Fibroblast of lung (primary cell): ENCODE measurements at regions not wholly inside any gene's neighbourhood (a gene's known extent, or its start where the extent isn't known, plus 50 kb on each side); places are given as distances from the start of the nearest gene placed in this dataset.

ENCODE experiments used
- CTCF ChIP-seq, 2 donors: IDR thresholded peaks in 1 of 2; conservative IDR thresholded peaks in 1 of 2; 1 replicate in 1 of 2; 2 replicates in 1 of 2; pipeline ENCODE4 v1.5.1; 2011 to 2012; ENCODE audit warnings: low read length in 2 of 2, control low read depth in 1 of 2, inconsistent platforms in 1 of 2, low read depth in 1 of 2, mild to moderate bottlenecking in 1 of 2
- EZH2 ChIP-seq: IDR thresholded peaks from 2 replicates; pipeline ENCODE4 v1.5.1; 2012; ENCODE audit warnings: low read length, control low read depth, mild to moderate bottlenecking; ENCODE audit errors: missing control alignments

GRCh38 chr3:146781059-146781458, 175.9 kb upstream of the PLSCR5 start:
- no peak for TF ChIP-seq CTCF (conservative IDR thresholded peaks at IDR 0.05 in 1 of 2, IDR thresholded peaks at IDR 0.05 in 1 of 2; ENCODE audit: low read depth in 1 of 2, low read length in 2 of 2)
- TF ChIP-seq EZH2, result no peak
